Hepatocyte (in vitro differentiated cells): ENCODE measurements at regions not wholly inside any gene's neighbourhood (a gene's known extent, or its start where the extent isn't known, plus 50 kb on each side); places are given as distances from the start of the nearest gene placed in this dataset.

Experiments
- CTCF ChIP-seq: fragments of 200-600 bp; sonication (generic); IDR thresholded peaks from 2 replicates; pipeline ENCODE4 v1.5.1; 2016; ENCODE audit warnings: antibody characterized with exemption, mild to moderate bottlenecking; ENCODE audit not compliant: poor library complexity
- EZH2 ChIP-seq: fragments of 200-600 bp; sonication (generic); IDR thresholded peaks from 2 replicates; pipeline ENCODE4 v1.6.1; 2016; ENCODE audit warnings: antibody characterized with exemption, mild to moderate bottlenecking, borderline replicate concordance

- no peak for TF ChIP-seq EZH2
- TF ChIP-seq CTCF, result no peak
Measured at GRCh38 chr5:152106571-152106970, 181.9 kb upstream of the GLRA1 start.
